ENCODE measurements at regions not wholly inside any gene's neighbourhood (a gene's known extent, or its start where the extent isn't known, plus 50 kb on each side); places are given as distances from the start of the nearest gene placed in this dataset.

GRCh38 chr13:111555268-111555808, 234.9 kb downstream of the TEX29 start:
- TF ChIP-seq CTCF (IDR thresholded peaks at IDR 0.05) (no peak), ZFX (IDR thresholded peaks at IDR 0.05; ENCODE audit: borderline replicate concordance) (no peak)
